Gastroesophageal sphincter (tissue), 3 donors: ENCODE measurements at regions not wholly inside any gene's neighbourhood (a gene's known extent, or its start where the extent isn't known, plus 50 kb on each side); places are given as distances from the start of the nearest gene placed in this dataset.

Experiments
- EP300 ChIP-seq: sonication (generic); formaldehyde crosslinking; IDR thresholded peaks from one replicate; pipeline ENCODE4 v1.6.1; 2017; ENCODE audit warnings: antibody characterized with exemption, mild to moderate bottlenecking
- POLR2A ChIP-seq, 2 donors: fragments of 450-650 bp; IDR thresholded peaks; one replicate each; pipeline ENCODE4 v1.6.1; 2017; ENCODE audit warnings: antibody characterized with exemption in 2 of 2, mild to moderate bottlenecking in 2 of 2, moderate library complexity in 1 of 2
- POLR2AphosphoS5 ChIP-seq: sonication (generic); formaldehyde crosslinking; IDR thresholded peaks from one replicate; pipeline ENCODE4 v1.6.1; 2017; ENCODE audit warnings: antibody characterized with exemption
- TF ChIP-seq, protein P1 (sequence below), 4 experiments: fragments of 200-600 bp in 2 of 4; fragments of 450-650 bp in 2 of 4; sonication (generic) in 1 of 4; IDR thresholded peaks; one replicate each; pipeline ENCODE4 v1.5.1; 2017 to 2019; ENCODE audit warnings: antibody characterized with exemption in 4 of 4, mild to moderate bottlenecking in 2 of 4, moderate library complexity in 2 of 4

DNA sequence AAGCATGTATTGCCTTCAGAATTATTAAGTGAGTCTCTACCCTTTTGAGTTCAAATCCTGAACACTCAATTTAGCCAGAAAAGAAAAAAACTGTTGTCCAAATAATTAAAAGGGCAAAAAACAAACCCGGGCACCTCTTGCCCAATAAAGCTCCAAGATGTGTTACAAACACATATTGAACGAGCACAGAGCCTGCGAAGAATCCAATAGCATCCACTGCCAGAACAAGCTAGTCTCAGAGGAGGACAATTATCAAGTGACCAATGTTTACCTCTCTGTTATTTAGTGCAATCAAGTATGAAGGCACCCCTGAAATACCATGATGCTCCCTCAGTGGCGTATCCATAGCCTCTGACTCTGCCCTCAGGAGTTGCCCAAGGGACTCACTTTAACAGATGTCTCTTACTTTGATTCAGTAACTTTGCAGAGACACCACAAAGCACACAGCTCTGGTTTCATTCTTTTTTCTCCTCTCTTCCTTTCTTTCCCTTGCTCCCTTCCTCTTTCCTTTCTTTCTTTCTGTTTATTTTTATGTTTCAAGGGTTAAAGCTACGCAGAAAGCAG, 93.5 kb upstream of the SPATS2L start:
- TF ChIP-seq, protein P1, sequence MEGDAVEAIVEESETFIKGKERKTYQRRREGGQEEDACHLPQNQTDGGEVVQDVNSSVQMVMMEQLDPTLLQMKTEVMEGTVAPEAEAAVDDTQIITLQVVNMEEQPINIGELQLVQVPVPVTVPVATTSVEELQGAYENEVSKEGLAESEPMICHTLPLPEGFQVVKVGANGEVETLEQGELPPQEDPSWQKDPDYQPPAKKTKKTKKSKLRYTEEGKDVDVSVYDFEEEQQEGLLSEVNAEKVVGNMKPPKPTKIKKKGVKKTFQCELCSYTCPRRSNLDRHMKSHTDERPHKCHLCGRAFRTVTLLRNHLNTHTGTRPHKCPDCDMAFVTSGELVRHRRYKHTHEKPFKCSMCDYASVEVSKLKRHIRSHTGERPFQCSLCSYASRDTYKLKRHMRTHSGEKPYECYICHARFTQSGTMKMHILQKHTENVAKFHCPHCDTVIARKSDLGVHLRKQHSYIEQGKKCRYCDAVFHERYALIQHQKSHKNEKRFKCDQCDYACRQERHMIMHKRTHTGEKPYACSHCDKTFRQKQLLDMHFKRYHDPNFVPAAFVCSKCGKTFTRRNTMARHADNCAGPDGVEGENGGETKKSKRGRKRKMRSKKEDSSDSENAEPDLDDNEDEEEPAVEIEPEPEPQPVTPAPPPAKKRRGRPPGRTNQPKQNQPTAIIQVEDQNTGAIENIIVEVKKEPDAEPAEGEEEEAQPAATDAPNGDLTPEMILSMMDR (IDR thresholded peaks at IDR 0.05) = no peak
- TF ChIP-seq POLR2A (IDR thresholded peaks at IDR 0.05) = no peak
- no peak for TF ChIP-seq EP300
- no peak for TF ChIP-seq POLR2AphosphoS5
